GM23338 (cell line): ENCODE measurements at regions not wholly inside any gene's neighbourhood (a gene's known extent, or its start where the extent isn't known, plus 50 kb on each side); places are given as distances from the start of the nearest gene placed in this dataset.

Experiments
- ATAC-seq: fragments of 200-7000 bp; cut with Tn5 transposase; 3 replicates; pipeline ENCODE4 v1.9.1; 2020
- DNase-seq: peaks from one replicate; pipeline ENCODE4 v3.0.0-alpha.2; 2015; ENCODE audit warnings: low spot score
- H2AFZ ChIP-seq: fragments of 200-600 bp; sonication (generic); 2 replicates; pipeline ENCODE4 v1.8.0; 2016; ENCODE audit warnings: antibody characterized with exemption, mild to moderate bottlenecking, moderate library complexity
- H3F3A ChIP-seq: fragments of 200-600 bp; sonication (generic); replicated peaks from 2 replicates; pipeline ENCODE4 v1.8.0; 2017; ENCODE audit warnings: antibody characterized with exemption, mixed run types, low read depth
- H3K27ac ChIP-seq: fragments of 200-600 bp; sonication (generic); 2 replicates; pipeline ENCODE4 v1.6.1; 2016; ENCODE audit warnings: low read depth
- H3K27me3 ChIP-seq: fragments of 200-600 bp; sonication (generic); 2 replicates; pipeline ENCODE4 v1.8.0; 2016; ENCODE audit warnings: mild to moderate bottlenecking, mixed run types, moderate library complexity; ENCODE audit not compliant: insufficient read depth
- H3K36me3 ChIP-seq: fragments of 200-600 bp; sonication (generic); 2 replicates; pipeline ENCODE4 v1.8.0; 2016; ENCODE audit warnings: mild to moderate bottlenecking; ENCODE audit not compliant: insufficient read depth
- H3K4me1 ChIP-seq: fragments of 200-600 bp; sonication (generic); 2 replicates; pipeline ENCODE4 v1.8.0; 2016; ENCODE audit warnings: mild to moderate bottlenecking, moderate library complexity; ENCODE audit not compliant: insufficient read depth
- H3K4me2 ChIP-seq: fragments of 200-600 bp; sonication (generic); 2 replicates; pipeline ENCODE4 v1.7.1; 2017; ENCODE audit warnings: mixed run types
- H3K4me3 ChIP-seq: fragments of 200-600 bp; sonication (generic); 2 replicates; pipeline ENCODE4 v1.6.1; 2016; ENCODE audit warnings: mixed run types
- H3K79me2 ChIP-seq: fragments of 200-600 bp; sonication (generic); replicated peaks from 2 replicates; pipeline ENCODE4 v1.8.0; 2017; ENCODE audit warnings: mild to moderate bottlenecking; ENCODE audit not compliant: insufficient read depth
- H3K9me2 ChIP-seq: fragments of 200-600 bp; sonication (generic); 2 replicates; pipeline ENCODE4 v1.8.0; 2017; ENCODE audit not compliant: insufficient read depth
- H4K20me1 ChIP-seq: fragments of 200-600 bp; sonication (generic); replicated peaks from 2 replicates; pipeline ENCODE4 v1.8.0; 2017; ENCODE audit warnings: mild to moderate bottlenecking; ENCODE audit not compliant: insufficient read depth
- H3K27ac Mint-ChIP-seq: 2 replicates; pipeline ENCODE4 v1.8.0; 2020; ENCODE audit warnings: inconsistent platforms, mild to moderate bottlenecking, moderate library complexity, mixed read lengths
- H3K27me3 Mint-ChIP-seq: 3 replicates; pipeline ENCODE4 v1.8.0; 2022; ENCODE audit warnings: low read depth, mild to moderate bottlenecking, moderate library complexity, mixed read lengths, inconsistent platforms; ENCODE audit not compliant: insufficient read depth, poor library complexity
- H3K36me3 Mint-ChIP-seq: 3 replicates; pipeline ENCODE4 v1.8.0; 2021; ENCODE audit warnings: low read depth, mild to moderate bottlenecking, inconsistent platforms, moderate library complexity, mixed read lengths
- H3K4me1 Mint-ChIP-seq: 3 replicates; pipeline ENCODE4 v1.8.0; 2020; ENCODE audit warnings: mild to moderate bottlenecking, inconsistent platforms, mixed read lengths
- H3K4me3 Mint-ChIP-seq: 3 replicates; pipeline ENCODE4 v1.8.0; 2021; ENCODE audit warnings: moderate library complexity, mild to moderate bottlenecking, inconsistent platforms, mixed read lengths
- H3K9me3 Mint-ChIP-seq: 3 replicates; pipeline ENCODE4 v1.8.0; 2020; ENCODE audit warnings: moderate library complexity, mild to moderate bottlenecking, inconsistent platforms, mixed read lengths
- CTCF ChIP-seq, 2 experiments: fragments of 200-600 bp in 1 of 2; sonication (generic) in 1 of 2; conservative IDR thresholded peaks; 2 replicates each; pipeline versions ENCODE4 v1.5.1 to v1.6.1; 2016 to 2017; ENCODE audit warnings: antibody characterized with exemption in 2 of 2, low read depth in 2 of 2, mild to moderate bottlenecking in 2 of 2, moderate library complexity in 1 of 2
- EZH2 ChIP-seq: fragments of 200-600 bp; sonication (generic); IDR thresholded peaks from one replicate; pipeline ENCODE4 v1.8.0; 2017; ENCODE audit warnings: antibody characterized with exemption, mild to moderate bottlenecking, low read depth; ENCODE audit not compliant: unreplicated experiment
- EZH2phosphoT487 ChIP-seq: fragments of 200-600 bp; sonication (generic); IDR thresholded peaks from one replicate; pipeline ENCODE4 v1.8.1; 2018; ENCODE audit warnings: antibody characterized with exemption; ENCODE audit not compliant: unreplicated experiment
- JUNB ChIP-seq: IDR thresholded peaks from one replicate; pipeline ENCODE4 v1.6.1; 2016; ENCODE audit warnings: antibody characterized with exemption; ENCODE audit not compliant: unreplicated experiment
- POLR2AphosphoS5 ChIP-seq: IDR thresholded peaks from 2 replicates; pipeline ENCODE4 v1.6.1; 2016; ENCODE audit warnings: antibody characterized with exemption, low read depth
- REST ChIP-seq: IDR thresholded peaks from one replicate; pipeline ENCODE4 v1.6.1; 2018; ENCODE audit warnings: antibody characterized with exemption; ENCODE audit not compliant: unreplicated experiment
- ZNF331 ChIP-seq: fragments of 250-450 bp; sonication (Bioruptor Pico); IDR thresholded peaks from 2 replicates; pipeline ENCODE4 v1.5.0; 2020; ENCODE audit warnings: low read depth, mild to moderate bottlenecking, moderate library complexity
- ZNF462 ChIP-seq: fragments of 250-450 bp; sonication (Bioruptor Pico); IDR thresholded peaks from 2 replicates; pipeline ENCODE4 v1.5.0; 2020; ENCODE audit warnings: mild to moderate bottlenecking, moderate library complexity

- Histone ChIP-seq H4K20me1 (no peaks in the 10 kb centered on the region), H3K4me3 (no peak overlapping the region), H3K27ac (no peak overlapping the region), H3K36me3 (no peaks in the 10 kb centered on the region), H3K9me2 (no peaks in the 10 kb centered on the region), H3K4me1 (no peaks in the 10 kb centered on the region), H2AFZ (no peak overlapping the region), H3K4me2 (no peak overlapping the region), H3K79me2 (no peaks in the 10 kb centered on the region), H3F3A (no peaks in the 10 kb centered on the region), H3K27me3 (no peaks in the 10 kb centered on the region)
- ATAC-seq (no peak), DNase-seq (no peak)
- Mint-ChIP-seq H3K9me3 (no peaks in the 10 kb centered on the region), H3K27me3 (no peaks in the 10 kb centered on the region), H3K27ac (no peak overlapping the region), H3K4me3 (no peak overlapping the region), H3K4me1 (no peaks in the 10 kb centered on the region), H3K36me3 (no peaks in the 10 kb centered on the region)
- no peak for TF ChIP-seq ZNF331 (CRISPR knock-in tag)
- TF ChIP-seq CTCF (conservative IDR thresholded peaks at IDR 0.05; ENCODE audit: low read depth in 2 of 2) = no peak
Observed at GRCh38 chr17:6297960-6298359, 137.0 kb downstream of the AIPL1 start.

- H3K27ac Mint-ChIP-seq = no peak overlapping the region
- no peaks in the 10 kb centered on the region for H3K9me3 Mint-ChIP-seq
- ATAC-seq (no peak), DNase-seq (no peak)
- Histone ChIP-seq H4K20me1 (no peaks in the 10 kb centered on the region), H2AFZ (no peak overlapping the region), H3K36me3 (no peaks in the 10 kb centered on the region), H3K27me3 (no peaks in the 10 kb centered on the region), H3K4me2 (no peak overlapping the region), H3K27ac (no peak overlapping the region), H3K4me3 (no peak overlapping the region), H3F3A (no peaks in the 10 kb centered on the region), H3K4me1 (no peaks in the 10 kb centered on the region), H3K9me2 (no peaks in the 10 kb centered on the region), H3K79me2 (no peaks in the 10 kb centered on the region)
- no peak overlapping the region for H3K4me3 Mint-ChIP-seq
- no peaks in the 10 kb centered on the region for H3K27me3 Mint-ChIP-seq
- no peaks in the 10 kb centered on the region for H3K4me1 Mint-ChIP-seq
- no peaks in the 10 kb centered on the region for H3K36me3 Mint-ChIP-seq
- TF ChIP-seq REST = no peak
- no peak for TF ChIP-seq ZNF462 (CRISPR knock-in tag)
- TF ChIP-seq CTCF (conservative IDR thresholded peaks at IDR 0.05; ENCODE audit: low read depth in 2 of 2) = no peak
- TF ChIP-seq EZH2phosphoT487 = no peak
- TF ChIP-seq EZH2 = no peak
- TF ChIP-seq POLR2AphosphoS5 = no peak
- no peak for TF ChIP-seq JUNB
Observed at GRCh38 chr17:6297119-6297518, 137.8 kb downstream of the AIPL1 start.
